ENCODE measurements at regions not wholly inside any gene's neighbourhood (a gene's known extent, or its start where the extent isn't known, plus 50 kb on each side); places are given as distances from the start of the nearest gene placed in this dataset.
A peak's percentile ranks its signal among the peaks of the same experiment; 100 is the strongest.
"Not testable (repeated sequence)": the region's sequence is repeated elsewhere in the genome, so short reads cannot be mapped to it uniquely, and the experiment has no call there.

- peak; percentile 59 for DNase-seq (ENCODE audit: low spot score)
Observed at GRCh38 chr2:59276917-59277316, 1035.8 kb upstream of the FANCL start.

GRCh38 chr2:59276033-59276432, 1034.9 kb upstream of the FANCL start:
- DNase-seq (ENCODE audit: low spot score): no peak

- DNase-seq (ENCODE audit: low spot score): no peak
Observed at GRCh38 chr2:59266453-59266852, 1025.3 kb upstream of the FANCL start.

DNA sequence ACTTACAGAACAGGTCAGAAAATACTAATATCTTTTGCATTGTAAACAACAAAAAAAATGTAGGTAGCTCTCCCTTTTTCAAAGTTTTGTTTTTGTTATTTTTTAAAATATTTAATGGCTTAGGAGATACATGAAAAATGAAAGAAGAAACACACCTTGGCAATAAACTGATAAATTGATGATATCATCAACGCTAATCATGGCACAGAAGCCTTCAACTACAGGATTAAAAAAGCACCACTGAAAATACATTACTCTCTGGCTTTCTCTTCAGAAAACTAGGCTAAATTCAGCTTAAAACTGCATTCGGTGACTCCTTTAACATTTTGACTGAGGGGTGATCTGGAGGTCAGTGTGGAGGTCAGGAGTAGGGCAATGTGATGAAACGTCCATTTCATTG, 1018.8 kb upstream of the FANCL start:
- DNase-seq (ENCODE audit: low spot score): no peak

- no peak for DNase-seq (ENCODE audit: low spot score)
Observed at GRCh38 chr2:59256290-59256689, 1015.2 kb upstream of the FANCL start.

DNA sequence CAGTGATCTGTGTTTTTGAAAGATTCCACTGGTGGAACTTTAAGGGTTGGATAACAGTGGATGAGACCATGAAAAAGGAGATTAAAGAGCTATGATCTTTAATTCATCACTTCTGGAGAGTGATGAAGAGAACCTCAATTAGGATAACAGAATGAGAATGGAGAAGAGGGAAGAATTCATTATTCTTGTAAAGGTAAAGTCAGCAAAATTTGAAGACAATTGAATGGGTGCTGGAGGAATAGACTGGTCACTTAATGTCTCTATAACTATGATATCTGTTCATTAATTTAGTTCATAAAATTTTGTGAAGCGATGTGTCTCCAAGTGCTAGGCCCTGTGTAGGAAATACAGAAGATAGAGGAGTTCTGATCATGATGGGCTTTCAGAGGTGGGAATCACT, 1013.2 kb upstream of the FANCL start:
- DNase-seq (ENCODE audit: low spot score): no peak

DNA sequence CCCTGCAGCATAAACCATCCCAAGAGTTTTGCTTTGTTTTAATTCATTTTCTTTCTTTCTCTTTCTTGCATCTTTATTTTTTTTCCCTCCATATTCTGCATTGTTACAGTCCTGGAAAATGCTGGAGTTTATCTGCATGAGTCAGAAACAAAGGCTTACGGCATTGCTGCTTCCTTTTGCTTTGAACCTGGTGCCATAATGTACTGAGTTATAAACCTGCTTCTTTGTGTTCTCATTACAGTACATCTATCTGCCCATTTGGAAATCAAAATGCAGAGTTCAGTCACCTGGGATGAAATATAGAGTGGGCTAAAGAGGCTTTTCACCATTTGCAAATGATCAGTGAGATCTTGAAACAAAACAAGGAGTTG, 1009.2 kb upstream of the FANCL start:
- no peak for DNase-seq (ENCODE audit: low spot score)

GRCh38 chr2:59249441-59250306, 1008.5 kb upstream of the FANCL start:
- no peak for DNase-seq (ENCODE audit: low spot score)

DNA sequence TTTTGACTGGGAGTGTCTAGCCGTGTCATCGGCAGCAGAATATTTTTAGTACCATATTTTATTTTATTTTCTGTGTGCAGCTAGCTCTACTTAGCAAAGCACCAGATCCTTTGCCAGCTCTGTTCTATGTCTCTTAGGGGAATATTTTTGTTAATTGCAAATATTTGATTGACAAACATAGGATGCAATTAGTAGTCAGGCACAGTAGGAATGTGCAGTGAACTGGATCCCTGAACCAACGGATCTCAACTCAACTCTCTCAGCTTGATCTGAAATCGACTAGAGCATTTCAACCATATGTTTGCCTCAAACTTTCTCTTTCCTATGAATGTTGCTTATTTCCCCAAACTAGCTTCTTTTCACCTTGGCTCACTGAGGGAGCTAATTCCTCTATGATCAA, 998.0 kb upstream of the FANCL start:
- DNase-seq (ENCODE audit: low spot score): no peak

DNA sequence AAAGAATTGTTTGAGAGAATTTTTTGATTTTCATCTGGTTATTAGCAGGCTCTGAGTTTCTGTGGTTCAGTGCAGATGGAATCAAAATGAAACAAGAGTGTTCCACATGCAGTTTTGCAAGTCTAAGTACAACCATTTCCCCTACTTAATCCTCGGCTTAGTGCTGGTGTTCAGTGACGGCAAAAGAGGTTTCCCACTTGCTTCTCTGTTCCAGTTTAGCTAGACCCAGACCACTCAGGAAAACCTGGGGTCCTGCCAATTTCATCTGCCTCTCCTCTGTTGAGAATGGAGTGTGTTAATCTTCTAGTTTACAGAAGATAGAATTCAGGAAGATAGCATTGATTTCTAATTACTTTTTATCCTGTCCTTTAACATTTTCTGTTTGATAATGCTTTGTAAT, 996.2 kb upstream of the FANCL start:
- DNase-seq (ENCODE audit: low spot score): no peak

DNA sequence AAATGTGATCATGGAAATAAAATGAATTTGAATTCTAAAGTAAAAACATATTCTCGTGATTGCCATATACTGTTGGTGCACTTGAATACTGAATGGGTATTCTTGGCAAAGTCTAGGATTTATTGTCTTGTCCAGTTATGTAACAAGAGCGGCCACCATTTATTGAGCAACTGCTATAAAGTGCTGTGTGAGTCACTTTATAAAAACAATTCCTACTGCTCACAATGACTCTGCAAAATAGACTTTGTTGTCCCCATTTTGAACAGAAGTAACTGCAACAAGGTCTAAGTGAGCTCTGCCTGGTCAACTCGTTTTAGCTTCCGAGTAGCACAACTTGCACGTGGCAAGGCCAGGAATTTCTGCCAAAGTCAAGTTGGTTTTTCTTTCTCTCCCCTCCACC, 995.6 kb upstream of the FANCL start:
- no peak for DNase-seq (ENCODE audit: low spot score)

DNA sequence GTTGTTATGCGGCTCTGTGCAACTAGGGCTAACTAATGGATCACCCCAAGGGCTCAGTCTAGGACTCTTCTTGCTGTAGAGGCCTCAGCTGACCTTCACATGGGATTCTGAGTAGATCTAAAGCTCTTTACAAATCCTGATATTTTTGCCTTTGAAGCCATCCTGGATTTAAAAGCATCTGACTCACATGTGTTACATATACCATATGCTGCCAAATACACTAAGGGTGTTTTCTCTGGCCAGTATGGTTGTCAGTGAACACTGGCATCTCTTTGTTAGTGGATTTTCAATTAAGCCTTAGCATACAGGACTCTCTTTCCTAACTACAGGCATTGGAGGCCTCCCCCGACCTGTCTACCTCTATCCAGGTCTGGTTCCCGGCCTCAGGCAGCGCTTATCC, 992.8 kb upstream of the FANCL start:
- DNase-seq (ENCODE audit: low spot score): no peak

- no peak for DNase-seq (ENCODE audit: low spot score)
Observed at GRCh38 chr2:59233448-59233847, 992.3 kb upstream of the FANCL start.

DNA sequence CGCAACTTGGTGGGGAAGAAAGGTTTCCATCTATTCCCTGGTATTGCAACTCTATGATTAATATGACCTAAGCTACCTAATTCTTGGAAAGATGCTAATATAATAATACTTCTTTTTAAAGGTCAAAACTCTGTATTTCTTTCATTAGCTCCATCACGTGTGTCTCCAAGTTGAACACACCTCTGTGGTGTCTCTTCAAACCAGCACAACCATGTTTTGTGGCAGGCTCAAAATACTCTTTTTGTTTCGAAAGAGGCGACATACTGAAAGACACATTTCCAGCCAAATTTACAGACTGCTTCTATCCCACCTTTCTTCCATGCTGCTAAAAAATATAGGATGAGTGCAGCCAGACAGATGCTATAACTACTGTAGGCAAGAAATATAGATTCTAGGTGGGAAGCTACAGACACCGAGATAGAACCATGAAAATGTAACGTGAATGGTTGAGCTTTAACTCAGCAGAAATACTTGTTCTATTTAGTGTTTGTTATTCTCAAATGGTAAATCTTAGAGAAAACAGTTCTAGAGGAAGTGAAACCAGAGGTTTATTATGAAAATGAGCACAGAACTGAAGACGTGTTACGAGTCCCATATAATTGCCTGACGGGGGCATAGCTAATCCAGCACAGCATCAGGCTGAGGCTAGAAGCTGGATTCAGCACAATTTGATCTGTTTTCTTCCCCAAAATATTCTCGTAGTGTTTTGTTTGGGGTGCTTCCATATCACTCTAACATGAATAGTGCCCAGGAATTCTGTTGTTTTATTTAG, 991.5 kb upstream of the FANCL start:
- DNase-seq (ENCODE audit: low spot score): no peak

DNA sequence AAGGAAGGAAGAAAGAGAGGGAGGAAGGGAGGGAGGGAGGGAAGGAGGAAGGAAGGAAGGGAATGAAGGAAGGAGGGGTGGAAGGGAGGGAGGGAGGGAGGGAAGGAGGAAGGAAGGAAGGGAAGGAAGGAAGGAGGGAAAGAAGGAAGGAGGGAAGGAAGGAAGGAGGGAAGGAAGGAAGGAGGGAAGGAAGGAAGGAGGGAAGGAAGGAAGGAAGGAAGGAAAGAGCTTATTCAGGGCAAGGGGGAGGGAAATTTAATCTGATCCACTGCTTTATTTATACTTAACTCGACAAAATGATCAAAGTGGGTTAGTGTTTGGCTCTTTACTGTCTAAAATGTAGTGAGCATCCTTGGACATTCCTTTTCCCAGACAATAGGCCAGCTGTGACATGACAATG, 985.2 kb upstream of the FANCL start:
- DNase-seq (ENCODE audit: low spot score): not testable (repeated sequence)

GRCh38 chr2:59223742-59224141, 982.6 kb upstream of the FANCL start:
- no peak for DNase-seq (ENCODE audit: low spot score)

DNA sequence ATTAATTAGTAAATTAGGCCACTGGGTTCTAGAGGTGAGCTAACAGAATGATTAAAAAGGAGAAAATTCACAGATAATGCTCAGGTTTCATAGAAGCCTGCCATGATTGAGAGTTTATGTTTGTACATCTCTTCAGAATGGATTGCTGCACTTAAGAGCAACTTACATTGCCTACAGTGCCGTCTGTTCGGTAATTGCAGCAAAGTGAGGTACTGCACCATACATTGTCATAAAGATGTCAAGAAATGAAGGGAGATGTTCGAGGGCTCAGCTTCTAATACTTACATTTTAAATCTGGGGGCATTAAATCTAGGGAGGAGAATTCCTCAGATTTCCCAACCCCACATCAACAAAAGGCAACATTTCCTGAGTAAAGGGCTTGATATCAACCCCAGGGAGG, 976.2 kb upstream of the FANCL start:
- no peak for DNase-seq (ENCODE audit: low spot score)

- no peak for DNase-seq (ENCODE audit: low spot score)
Observed at GRCh38 chr2:59206361-59206760, 965.2 kb upstream of the FANCL start.

DNA sequence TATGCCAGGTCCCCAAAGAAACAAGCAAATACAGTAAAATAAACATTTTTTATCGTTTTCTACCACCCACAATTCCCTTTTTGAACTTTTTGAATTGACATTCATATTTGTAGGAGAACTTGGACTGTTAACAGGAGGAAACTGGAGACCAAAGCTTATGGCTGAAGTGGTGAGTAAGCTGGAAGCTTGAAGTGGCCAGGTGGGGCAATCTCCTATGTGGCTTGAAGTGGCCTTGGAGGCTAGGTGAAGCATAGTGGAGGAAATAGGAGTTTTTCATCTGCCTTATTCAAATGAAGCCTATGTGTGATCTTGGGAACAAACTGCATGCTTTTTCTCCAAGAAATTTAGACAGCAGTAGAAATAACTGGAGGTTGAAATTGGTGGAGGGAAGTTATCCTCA, 962.9 kb upstream of the FANCL start:
- DNase-seq (ENCODE audit: low spot score): no peak

GRCh38 chr2:59196491-59196890, 955.4 kb upstream of the FANCL start:
- no peak for DNase-seq (ENCODE audit: low spot score)

DNA sequence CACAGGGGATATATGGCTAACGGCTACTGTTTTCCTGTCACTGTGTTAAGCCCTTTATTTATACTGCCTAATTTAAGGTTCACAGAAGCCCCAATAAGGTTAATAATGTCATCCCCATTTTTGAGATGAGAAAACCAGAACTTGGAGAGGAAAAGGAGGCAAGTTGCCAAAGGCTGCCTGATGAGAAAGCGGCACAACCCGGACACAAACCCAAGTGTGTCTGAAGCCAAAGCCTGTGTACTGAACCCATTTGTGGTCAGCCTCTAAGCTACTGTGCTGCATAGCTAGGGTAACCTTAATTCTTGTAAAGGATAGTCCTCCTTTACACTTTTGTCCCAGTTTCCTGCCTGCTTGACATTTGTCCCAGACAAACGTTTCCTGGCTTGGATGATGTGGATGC, 954.7 kb upstream of the FANCL start:
- DNase-seq (ENCODE audit: low spot score): no peak

DNA sequence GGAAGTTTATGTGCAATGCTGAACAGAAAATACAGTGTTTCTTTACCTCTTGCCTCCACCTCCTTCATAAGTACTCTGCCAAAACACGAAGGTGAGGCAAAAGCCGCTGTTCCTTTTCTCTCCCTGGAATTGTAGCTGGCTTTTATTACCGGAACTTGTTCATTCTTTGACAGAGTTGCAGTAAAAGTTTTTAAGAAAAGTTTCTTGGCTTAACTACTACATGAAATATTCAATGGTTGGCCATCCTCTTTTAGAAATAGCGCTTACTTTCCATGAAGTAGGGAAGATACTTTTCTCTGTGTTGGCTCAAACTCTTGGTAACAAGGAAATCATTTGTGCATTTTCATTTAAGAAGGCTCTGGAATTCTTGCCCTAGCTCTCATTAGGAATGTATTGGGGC, 950.7 kb upstream of the FANCL start:
- DNase-seq (ENCODE audit: low spot score): no peak

- DNase-seq (ENCODE audit: low spot score): no peak
Observed at GRCh38 chr2:59190518-59190917, 949.4 kb upstream of the FANCL start.
